Kidney (tissue), 13 donors: ENCODE measurements at regions not wholly inside any gene's neighbourhood (a gene's known extent, or its start where the extent isn't known, plus 50 kb on each side); places are given as distances from the start of the nearest gene placed in this dataset.
"Not testable (repeated sequence)": the region's sequence is repeated elsewhere in the genome, so short reads cannot be mapped to it uniquely, and the experiment has no call there.

Experiments used
- DNase-seq, 5 donors: peaks; one replicate each; pipeline ENCODE4 v3.0.0-alpha.2; 2013 to 2020
- FAIRE-seq: peaks from 2 replicates; lab custom pipeline; 2012; peaks lifted over from hg19 to GRCh38; lab: Jason Lieb, UNC
- H3K27ac ChIP-seq, 2 donors: one replicate each; pipeline ENCODE4 v1.7.0; 2013; ENCODE audit warnings: low read depth in 2 of 2, low read length in 2 of 2, inconsistent platforms in 1 of 2
- H3K27me3 ChIP-seq: one replicate; pipeline ENCODE4 v1.7.1; 2013; ENCODE audit warnings: low read length, inconsistent platforms; ENCODE audit not compliant: control insufficient read depth, insufficient read depth
- H3K36me3 ChIP-seq, 3 donors: one replicate each; pipeline versions ENCODE4 v1.7.0 to v1.7.1; 2013; ENCODE audit warnings: low read length in 3 of 3, control low read depth in 1 of 3, inconsistent platforms in 1 of 3; ENCODE audit not compliant: insufficient read depth in 3 of 3, control insufficient read depth in 2 of 3
- H3K4me1 ChIP-seq, 3 donors: one replicate each; pipeline versions ENCODE4 v1.7.0 to v1.7.1; 2013; ENCODE audit warnings: low read length in 3 of 3, inconsistent platforms in 1 of 3, low read depth in 1 of 3; ENCODE audit not compliant: control insufficient read depth in 2 of 3, insufficient read depth in 2 of 3
- H3K4me3 ChIP-seq, 3 donors: one replicate each; pipeline versions ENCODE4 v1.7.0 to v1.8.1; 2013; ENCODE audit warnings: low read length in 3 of 3, control low read depth in 1 of 3, inconsistent platforms in 1 of 3
- H3K9ac ChIP-seq, 3 donors: one replicate each; pipeline versions ENCODE4 v1.7.0 to v1.7.1; 2013; ENCODE audit warnings: low read length in 3 of 3, control low read depth in 1 of 3, inconsistent platforms in 1 of 3
- H3K9me3 ChIP-seq, 3 donors: one replicate each; pipeline versions ENCODE4 v1.7.0 to v1.7.1; 2013; ENCODE audit warnings: low read length in 3 of 3, control low read depth in 1 of 3, inconsistent platforms in 1 of 3; ENCODE audit not compliant: control insufficient read depth in 2 of 3, insufficient read depth in 1 of 3
- CTCF ChIP-seq: IDR thresholded peaks from 3 replicates; pipeline ENCODE4 v1.5.1; 2012; ENCODE audit warnings: mild to moderate bottlenecking, moderate library complexity, borderline replicate concordance; ENCODE audit not compliant: insufficient read depth; ENCODE audit errors: extremely low read depth
- intact Hi-C: fragments of 100-400 bp; cut with DNase I; formaldehyde crosslinking; loops from one replicate; pipeline ENCODE4 v1.11.1; 2022
- donor health status: control.
- donor health status: control.
- donor health status: control.
- donor health status: control.
- donor health status: control.
- donor health status: DM: yes; HTN: yes; CAD: no.
- donor health status: Normal renal cell carcinoma (clear cell type).

DNA sequence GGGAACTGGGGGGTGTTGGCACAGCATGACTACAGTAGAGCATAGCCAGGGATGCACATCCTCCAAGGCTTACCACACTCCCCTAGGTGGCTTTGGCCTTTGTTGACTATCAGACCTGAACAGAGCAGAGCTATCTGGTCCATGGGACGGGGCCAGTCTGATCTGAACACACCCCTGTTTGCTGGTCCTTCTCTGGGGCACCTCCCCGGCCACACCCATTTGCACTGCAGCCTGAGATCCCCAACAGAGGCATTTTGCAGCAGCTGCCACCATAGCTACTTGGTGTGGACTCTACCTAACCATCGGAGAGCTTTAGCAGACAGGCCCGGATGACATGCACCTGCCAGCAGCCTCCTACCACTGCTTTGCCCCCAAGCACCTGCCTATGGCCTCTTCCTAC, 75.8 kb upstream of the NOX4 start:
- DNase-seq (no peak), FAIRE-seq (no peak)
- no peak for TF ChIP-seq CTCF
- Histone ChIP-seq H3K9me3 (no peaks in the 10 kb centered on the region), H3K9ac (no peak overlapping the region), H3K4me1 (no peaks in the 10 kb centered on the region), H3K27ac (no peak overlapping the region), H3K4me3 (no peak overlapping the region), H3K27me3 (no peaks in the 10 kb centered on the region), H3K36me3 (no peaks in the 10 kb centered on the region)
- intact Hi-C loops, result no loop called here

DNA sequence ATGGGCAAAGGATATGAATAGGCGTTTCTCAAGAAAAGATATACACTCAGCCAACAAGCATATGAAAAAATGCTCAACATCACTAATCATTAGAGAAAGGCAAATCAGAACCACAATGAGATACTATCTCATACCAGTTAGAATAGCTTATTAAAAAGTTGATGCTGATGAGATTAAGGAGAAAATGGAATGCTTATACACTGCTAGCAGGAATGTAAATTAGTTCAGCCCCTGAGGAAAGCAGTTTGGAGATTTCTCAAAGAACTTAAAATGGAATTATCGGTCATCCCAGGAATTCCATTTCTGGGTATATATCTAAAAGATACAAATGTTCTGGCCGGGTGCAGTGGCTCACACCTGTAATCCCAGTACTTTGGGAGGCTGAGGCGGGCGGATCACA, 78.2 kb upstream of the NOX4 start:
- H3K4me1 ChIP-seq, H3K27me3 ChIP-seq, H3K9ac ChIP-seq, H3K9me3 ChIP-seq, DNase-seq, H3K4me3 ChIP-seq, FAIRE-seq, H3K36me3 ChIP-seq, intact Hi-C loops, H3K27ac ChIP-seq: not testable (repeated sequence)

DNA sequence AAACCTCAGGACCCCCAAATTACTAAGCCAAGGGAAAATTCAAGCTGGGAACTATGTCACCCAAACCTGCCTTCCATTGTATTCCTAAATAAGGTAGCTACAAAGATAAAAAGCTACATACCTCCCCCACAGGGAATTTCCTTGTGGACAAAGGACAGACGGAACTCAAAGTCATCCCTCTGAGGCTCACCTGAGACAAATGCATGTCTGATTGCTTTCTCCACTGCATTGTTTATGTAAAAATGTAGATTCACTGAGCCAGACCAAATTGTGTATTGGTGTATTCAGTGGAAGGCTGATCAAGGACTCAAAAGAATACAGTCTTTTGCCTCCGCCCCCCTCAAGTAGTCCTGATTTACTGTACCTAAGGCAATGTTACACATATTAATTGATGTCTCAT, 80.5 kb upstream of the NOX4 start:
- FAIRE-seq, intact Hi-C loops, H3K9ac ChIP-seq, DNase-seq, H3K27me3 ChIP-seq, H3K36me3 ChIP-seq, H3K4me3 ChIP-seq, H3K9me3 ChIP-seq, H3K27ac ChIP-seq, H3K4me1 ChIP-seq: not testable (repeated sequence)

- H3K36me3 ChIP-seq, DNase-seq, H3K9me3 ChIP-seq, H3K4me3 ChIP-seq, intact Hi-C loops, H3K9ac ChIP-seq, H3K27ac ChIP-seq, H3K27me3 ChIP-seq, H3K4me1 ChIP-seq: not testable (repeated sequence)
- peak; percentile 3 for FAIRE-seq
Measured at GRCh38 chr11:89575846-89576245, 84.7 kb upstream of the NOX4 start.

GRCh38 chr11:89577428-89577827, 86.3 kb upstream of the NOX4 start:
- H3K4me3 ChIP-seq, H3K9me3 ChIP-seq, H3K4me1 ChIP-seq, H3K27me3 ChIP-seq, H3K27ac ChIP-seq, intact Hi-C loops, H3K36me3 ChIP-seq, DNase-seq, H3K9ac ChIP-seq: not testable (repeated sequence)
- FAIRE-seq, result peak; percentile 41
